HG03280 (cell line): ENCODE measurements at regions not wholly inside any gene's neighbourhood (a gene's known extent, or its start where the extent isn't known, plus 50 kb on each side); places are given as distances from the start of the nearest gene placed in this dataset.

ENCODE experiments used
- ATAC-seq: cut with Tn5 transposase; IDR thresholded peaks from one replicate; pipeline ENCODE4 v1.9.1; 2021; ENCODE audit warnings: mild to moderate bottlenecking, moderate library complexity; ENCODE audit not compliant: unreplicated experiment

- no peak for ATAC-seq
Observed at GRCh38 chr13:29934531-29935308, 84.3 kb upstream of the UBL3 start.

GRCh38 chr13:29933401-29933800 lies 83.0 kb upstream of the UBL3 start:
- ATAC-seq, result no peak

- ATAC-seq, result no peak
Observed at GRCh38 chr13:29931696-29932095, 81.3 kb upstream of the UBL3 start.

GRCh38 chr13:29929062-29929847 lies 78.8 kb upstream of the UBL3 start:
- no peak for ATAC-seq

DNA sequence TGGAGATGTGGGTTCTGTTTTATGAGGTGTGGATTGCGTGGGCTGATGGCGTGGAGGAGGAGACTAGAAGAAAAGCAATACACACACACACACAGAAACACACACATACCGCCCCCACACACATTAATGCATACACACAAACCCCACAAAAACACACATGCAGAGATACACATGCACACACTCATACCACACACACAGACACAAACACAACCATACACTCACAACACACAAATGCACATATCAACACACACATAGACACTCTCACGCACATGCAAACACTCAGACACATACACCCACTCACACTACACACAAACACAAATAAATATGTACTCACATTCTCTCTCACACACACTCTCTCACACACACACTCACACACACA lies 75.7 kb upstream of the UBL3 start:
- ATAC-seq, result no peak

DNA sequence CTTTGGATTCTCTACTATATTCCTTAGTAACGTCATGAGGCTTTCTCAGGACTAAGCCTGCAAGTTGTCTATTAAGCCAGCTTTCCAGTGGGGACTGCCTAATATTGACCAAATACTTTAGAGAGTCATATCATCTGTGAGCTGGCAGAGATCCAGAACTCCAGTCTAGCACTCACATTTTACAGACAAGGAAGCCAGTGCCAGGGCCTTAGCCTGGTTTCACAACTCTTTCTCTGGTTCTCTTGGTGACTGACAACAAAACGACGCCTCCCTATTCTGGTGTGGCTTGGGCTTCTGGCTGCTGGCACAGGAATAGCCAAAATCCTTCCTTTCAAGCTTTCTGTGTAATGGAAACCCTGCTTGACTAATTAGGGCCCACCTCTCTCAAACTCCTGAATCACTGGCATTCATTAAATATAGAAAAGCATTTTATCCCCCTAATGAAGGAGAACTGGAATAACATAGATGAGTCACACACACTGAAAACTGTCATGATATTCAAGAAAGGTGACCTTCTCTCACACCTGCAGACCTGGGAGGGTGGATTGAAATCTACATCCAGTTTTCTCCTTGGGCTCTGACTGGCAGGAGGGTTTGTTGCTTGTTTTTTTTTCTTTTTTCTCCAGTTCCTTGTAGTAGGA lies 75.2 kb upstream of the UBL3 start:
- ATAC-seq, result no peak

DNA sequence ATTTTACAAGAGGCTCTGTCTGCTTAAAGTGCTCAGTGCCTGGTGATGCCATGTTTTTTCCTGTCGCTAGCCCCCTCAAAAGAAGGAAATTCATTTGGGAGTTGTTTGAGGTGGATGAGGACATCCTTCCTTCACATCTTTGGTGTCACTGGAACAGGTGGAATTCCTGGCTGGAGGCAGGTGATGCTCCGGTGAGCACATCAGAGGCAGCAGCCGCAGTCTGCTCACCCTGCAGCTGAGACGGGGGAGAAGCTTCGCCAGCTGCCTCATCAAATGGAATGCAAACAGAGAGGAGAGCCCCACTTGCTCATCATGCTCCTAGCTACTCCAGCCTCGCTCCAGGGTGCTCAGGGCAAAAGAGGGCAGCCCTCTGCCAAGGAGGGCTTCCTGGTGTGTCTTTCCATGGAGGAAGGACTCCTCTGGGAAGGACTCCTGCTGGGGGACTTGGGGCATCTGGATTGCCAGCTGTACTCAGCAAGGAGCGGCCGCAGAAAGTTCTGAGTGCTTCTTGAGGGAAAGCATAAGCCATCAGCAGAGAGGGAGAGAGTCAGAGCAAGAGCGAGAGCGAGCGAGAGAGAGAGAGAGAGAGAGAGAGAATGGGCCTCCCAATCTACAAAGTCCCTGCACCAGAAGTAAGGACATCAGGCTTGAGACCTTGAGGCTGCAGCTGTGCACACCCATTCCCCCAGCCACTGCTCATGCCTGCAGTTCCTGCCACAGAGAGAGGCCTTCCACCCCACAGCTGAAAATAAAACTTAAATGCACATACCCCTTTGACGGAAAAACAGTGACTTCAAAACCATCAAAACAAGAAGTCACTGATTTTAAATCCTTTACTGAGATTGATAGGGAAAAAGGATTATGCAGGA lies 74.3 kb upstream of the UBL3 start:
- no peak for ATAC-seq

DNA sequence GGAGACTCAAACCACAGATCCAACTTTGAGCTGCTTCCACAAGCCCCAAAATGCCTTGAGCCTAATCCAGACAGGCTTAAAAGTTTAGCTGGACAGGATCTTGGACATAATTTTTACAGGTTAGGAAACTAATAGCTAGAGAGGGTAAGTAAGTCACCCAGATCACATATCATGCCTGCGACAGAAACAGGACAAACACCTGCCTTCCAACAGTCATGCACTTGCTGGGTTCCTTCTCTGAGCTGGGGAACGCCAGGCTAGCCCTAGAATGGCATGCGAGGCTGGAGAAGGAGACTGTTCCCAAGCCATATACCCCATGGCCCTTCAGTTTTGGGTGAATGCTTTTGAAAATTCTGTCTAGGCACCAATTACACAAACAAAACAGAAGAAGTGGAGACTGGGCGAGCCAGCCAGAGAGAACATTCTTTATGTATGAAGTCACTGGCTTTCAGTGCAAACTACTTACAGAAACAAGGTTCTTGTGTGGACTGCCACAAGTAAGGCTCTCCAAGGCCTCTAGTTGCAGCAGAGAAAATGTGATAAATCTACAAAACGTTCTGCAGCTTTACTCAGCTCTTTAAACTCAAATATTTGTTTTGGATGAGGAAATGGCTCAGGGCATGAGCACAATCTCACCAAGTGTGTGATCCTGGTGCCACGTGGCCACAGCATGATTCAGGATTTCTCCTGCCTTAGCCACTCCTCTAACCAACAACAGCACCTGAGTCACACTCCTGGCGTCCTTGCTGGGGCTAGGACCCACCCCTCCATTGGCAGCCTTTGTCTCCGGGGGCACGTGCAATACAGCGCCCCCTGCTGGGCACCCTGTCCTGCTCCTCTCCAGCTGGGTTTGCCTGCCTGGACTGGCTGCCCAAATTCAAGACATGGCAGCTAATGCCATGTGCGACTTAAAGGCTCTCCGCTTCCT lies 73.4 kb upstream of the UBL3 start:
- no peak for ATAC-seq

DNA sequence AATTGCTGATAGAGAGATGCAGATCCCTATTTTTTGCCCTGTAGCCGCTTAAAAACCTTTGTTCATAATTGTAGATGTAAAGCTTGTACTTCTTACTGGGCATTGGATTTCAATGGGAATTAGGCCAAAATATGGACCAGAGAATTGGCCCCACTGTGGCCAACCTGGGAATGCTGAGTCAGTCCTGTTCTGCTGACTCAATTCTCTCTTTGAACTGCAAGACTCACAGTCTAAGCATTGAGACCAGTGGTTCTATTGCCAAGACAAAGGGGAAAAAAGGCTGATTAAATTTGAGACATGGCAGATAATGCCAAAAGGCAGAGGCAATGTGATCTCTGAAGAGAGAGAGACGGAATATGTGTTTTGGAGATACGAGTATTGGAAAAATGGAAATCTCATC lies 72.5 kb upstream of the UBL3 start:
- no peak for ATAC-seq

DNA sequence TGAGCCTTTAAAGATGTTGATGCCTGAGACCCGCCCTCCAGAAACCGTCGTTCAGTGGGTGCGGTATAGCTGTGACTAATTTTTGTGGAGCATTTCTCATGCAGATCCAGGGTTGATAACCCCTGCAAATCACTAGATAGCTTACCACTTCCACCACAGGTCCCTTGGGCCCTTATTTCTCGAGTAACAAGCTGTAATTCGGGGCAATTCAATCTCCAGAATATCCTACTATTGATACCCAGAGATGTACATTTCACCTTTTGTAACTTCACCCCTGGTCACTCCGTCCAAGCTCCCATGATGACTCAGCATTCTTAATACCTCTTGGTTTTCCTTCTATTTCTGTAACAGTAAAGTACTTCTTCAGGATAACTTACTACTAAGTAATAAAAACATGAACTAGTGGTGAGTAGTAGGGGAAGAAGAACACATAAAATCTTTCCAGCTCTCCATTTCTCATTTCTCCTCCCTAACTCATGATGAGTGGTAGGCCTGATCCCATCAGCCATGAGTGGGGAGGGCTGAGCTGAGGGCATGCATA lies 71.9 kb upstream of the UBL3 start:
- no peak for ATAC-seq

- ATAC-seq, result no peak
Observed at GRCh38 chr13:29921542-29921941, 71.1 kb upstream of the UBL3 start.

- ATAC-seq, result no peak
Observed at GRCh38 chr13:29920025-29920643, 69.7 kb upstream of the UBL3 start.

GRCh38 chr13:29918845-29919244 lies 68.4 kb upstream of the UBL3 start:
- no peak for ATAC-seq

DNA sequence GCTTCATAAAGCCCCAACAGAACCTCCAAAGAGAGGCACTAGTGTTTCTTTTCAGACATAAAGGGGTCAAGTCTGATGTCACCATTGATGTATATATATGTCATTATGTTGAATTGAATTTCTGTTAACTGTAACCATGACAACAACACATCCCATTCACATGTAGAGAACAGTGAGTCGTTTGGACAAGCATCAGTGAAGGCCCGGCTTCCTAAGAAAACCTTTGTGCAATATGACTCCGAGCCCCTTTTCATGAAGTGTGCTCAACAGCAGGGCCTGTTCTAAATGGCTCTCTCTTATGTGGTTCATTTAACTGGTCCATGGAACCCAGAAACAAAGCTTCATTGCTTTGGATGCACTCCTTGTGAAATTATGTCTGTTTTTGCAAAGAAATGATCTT lies 67.2 kb upstream of the UBL3 start:
- ATAC-seq, result no peak

GRCh38 chr13:29914581-29914980 lies 64.2 kb upstream of the UBL3 start:
- no peak for ATAC-seq

DNA sequence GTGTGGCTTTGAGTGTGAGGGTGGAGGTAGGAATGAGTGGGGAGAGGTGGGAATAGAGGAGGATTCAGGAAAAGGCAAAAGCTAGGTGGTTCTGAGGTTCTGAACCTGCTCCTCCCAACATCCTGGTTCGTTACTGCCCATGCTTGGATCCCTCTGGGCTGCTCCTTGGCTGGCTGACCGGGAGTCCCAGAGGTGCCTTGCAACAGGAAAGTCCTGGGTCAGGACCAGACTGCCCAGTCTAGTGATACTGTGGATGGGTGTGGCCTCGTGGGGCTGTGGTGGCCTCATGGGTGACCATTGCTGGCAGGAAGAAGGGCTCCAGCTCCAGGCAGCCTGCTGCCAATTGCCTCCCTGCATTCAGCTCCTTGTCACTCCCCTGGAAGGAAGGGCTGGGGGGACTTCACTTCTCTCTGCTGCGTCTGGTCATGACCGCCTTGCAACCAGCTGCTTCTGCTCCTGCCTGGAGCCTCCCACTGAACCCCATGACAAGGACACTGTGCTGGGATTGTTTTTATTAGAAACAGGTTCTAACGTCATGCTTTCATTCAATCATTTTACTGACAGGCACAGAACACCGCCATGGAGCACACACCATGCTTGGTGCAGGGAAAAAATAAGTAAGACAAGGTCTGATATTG lies 61.5 kb upstream of the UBL3 start:
- ATAC-seq, result no peak

GRCh38 chr13:29909975-29910674 lies 59.7 kb upstream of the UBL3 start:
- ATAC-seq, result no peak

DNA sequence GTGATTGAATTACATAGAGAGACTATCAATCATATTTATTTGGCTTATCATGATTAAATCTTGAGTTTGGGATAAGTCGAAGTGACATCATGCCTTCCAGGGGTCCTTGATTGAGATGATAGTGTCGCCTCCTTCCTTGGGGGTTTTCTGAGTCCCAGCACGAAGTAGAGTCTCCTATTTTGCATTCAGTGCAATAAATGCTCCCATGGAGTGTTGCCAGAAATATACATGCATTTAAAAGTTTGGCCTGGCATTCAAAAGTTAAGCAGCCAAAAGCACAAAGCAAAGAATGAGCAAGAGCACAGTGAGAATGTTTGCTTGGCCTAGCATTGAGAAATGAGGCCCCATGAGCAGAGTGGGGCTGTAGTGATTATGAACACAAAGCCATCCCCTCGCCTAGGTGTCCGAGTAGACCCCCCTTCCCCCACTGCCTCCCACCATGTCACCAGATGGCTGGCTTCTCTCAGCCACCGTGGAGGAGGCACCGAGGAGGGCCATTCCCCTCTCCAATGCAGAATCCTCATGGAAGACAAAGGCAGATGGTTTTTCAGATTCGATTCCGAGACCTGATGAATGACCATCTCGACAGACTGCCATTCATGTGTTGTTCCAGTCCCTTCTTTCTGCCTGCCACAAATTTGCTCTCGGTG lies 58.8 kb upstream of the UBL3 start:
- no peak for ATAC-seq
